Medulla oblongata (tissue), 1 donor: ENCODE measurements at regions not wholly inside any gene's neighbourhood (a gene's known extent, or its start where the extent isn't known, plus 50 kb on each side); places are given as distances from the start of the nearest gene placed in this dataset.
"Not testable (repeated sequence)": the region's sequence is repeated elsewhere in the genome, so short reads cannot be mapped to it uniquely, and the experiment has no call there.

ENCODE experiments used
- DNase-seq: peaks from one replicate; pipeline ENCODE4 v3.0.0-alpha.2; 2015; ENCODE audit errors: extremely low spot score

DNA sequence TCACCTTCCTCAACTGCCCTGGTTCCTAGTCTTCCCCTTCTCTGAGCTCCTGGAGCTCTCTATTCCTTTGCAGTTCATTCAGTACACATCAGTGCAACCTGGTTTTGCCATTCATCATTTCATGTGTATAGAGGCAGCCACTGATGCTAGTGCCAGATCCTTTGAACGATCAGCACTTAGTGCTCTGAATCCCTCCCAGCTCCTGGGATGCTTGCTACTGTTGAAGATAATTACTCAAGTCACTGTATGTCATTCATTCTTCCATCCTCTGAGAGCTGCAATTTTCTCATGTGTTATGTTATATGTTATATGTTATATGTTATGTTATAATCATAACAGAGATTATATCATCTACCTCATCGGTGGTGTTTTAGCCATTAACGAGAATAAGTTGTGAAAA is 98.5 kb upstream of the UXS1 start:
- DNase-seq = no peak

DNA sequence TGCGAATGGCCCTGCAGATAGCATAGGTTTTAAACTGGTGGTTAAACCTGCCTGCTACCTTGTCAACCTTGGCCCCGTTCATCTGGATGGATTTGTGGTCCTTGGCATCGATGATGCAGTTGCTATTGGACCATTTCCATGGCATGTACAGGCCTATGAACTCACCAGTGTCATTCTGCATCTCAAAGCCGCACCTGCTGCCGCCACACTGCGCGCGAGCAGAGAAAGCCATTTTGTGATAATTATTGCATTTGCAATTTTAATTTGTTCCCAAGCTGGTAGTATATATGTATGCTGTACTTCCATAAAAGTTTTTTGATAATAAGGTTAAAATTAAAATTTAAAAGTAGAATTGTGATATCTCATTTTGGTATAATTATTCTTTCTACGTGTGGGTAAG is 94.8 kb upstream of the UXS1 start:
- no peak for DNase-seq

DNA sequence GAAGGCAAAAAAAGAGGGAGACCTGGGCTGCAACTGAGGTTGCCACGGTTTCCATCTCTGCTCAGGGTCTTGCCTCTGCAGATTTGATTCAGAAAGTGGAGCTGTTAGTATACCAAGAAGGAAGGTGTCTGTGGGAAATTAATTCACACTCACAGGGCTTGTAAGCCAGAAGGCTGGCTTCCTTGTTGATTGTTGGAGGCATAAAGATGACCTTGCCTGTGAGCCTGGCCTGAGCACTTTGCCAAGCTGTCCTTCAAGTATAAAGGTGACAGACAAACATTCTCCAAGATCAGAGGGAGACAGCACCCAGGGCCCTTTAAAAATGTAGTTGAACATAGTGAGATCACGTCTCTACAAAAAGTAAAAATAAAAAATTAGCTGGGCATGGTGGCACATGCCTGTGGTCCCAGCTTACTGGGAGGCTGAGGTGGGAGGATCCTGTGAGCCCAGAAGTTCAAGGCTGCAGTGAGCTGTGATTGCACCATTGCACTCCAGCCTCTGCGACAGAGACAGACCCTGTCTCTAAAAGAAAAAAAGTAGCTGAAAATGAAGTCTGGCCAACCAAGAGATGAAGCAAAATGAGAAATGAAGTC is 91.2 kb upstream of the UXS1 start:
- no peak for DNase-seq

DNA sequence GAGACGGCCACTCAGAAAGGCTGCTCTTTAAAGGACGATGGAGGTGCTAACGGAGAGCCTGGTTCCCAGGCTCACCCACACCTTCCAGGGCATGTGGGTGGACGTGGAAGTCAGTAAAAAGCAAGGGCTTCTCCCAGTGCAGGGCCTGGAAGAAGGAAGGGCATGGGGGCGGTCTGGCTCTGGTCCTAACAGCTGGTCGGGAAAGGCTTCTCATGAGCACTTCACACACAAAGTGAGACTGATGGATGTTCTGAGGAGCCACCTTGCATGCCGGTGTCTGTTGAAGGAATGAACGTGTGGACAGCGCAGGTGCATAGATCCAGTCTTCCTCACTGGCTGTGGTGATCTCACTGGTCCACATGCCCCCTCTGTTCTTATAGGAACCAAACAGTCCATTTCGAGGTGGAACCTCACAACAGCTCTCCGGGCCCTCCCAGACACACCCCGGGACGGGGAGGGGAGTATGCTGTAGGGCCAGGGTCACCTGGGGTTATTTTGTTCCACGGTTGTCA is 90.6 kb upstream of the UXS1 start:
- no peak for DNase-seq

DNA sequence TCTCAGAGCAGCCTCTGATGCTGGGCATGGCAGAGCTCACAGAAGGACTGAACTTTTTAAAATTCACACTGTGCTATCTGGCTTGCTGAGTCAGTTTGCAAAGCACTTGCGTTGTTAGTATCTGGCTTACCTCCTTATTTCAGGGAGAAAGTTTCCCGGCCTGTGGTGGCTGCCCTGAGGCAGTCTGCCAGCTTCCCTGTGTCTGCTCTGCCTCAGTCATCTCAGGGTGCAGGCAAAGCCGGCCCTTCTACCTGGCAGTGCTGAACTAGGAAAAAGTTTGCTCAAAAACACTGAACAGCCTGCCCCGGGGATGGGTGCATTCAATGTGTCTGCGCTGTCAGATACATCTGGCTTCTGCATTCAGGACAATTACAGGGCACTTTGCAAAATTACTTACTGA is 90.2 kb upstream of the UXS1 start:
- DNase-seq = no peak

DNA sequence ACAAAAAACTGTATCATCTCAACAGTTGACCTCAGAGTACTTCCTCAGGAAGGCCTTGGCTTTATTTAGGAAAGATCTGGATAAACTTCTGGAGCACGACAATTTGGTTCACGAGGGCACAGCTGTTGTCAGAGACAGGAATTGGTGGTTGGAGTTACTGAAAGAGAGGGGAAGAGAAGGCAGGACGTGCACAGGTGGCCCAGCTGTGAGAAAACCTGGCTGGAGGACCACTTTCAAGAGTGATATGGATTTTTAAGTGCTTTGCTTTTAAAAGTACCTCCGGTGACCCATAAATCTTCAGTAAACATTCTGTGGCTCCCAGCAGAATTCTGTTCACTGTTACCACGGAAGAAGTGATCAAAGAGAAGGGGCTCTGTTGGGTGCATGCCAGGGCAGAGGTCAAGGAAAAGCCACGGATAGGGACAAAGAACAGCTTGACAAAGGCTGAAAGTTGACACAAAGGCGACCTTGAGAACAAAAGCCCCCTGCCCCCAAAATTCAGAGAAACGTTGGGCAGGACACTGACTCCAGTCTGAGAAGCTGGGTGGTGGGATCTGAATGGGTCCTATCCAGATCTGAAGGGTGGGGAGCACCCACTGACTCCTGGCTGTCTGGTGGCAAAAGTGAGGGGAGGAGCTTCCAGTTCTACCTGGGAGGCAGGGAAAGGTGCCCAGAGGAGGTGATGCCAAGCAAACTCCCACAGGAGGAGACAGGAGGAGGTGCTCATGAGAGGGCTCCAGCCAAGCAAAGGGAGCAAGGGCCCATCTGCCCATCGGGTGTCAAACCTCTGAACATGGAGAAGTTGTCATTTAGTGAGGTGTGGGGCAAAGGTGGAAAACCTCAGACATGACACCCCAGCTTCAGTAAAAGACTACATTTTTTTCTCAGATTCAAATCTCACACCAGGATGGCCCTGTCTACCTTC is 89.4 kb upstream of the UXS1 start:
- not testable (repeated sequence) for DNase-seq

DNA sequence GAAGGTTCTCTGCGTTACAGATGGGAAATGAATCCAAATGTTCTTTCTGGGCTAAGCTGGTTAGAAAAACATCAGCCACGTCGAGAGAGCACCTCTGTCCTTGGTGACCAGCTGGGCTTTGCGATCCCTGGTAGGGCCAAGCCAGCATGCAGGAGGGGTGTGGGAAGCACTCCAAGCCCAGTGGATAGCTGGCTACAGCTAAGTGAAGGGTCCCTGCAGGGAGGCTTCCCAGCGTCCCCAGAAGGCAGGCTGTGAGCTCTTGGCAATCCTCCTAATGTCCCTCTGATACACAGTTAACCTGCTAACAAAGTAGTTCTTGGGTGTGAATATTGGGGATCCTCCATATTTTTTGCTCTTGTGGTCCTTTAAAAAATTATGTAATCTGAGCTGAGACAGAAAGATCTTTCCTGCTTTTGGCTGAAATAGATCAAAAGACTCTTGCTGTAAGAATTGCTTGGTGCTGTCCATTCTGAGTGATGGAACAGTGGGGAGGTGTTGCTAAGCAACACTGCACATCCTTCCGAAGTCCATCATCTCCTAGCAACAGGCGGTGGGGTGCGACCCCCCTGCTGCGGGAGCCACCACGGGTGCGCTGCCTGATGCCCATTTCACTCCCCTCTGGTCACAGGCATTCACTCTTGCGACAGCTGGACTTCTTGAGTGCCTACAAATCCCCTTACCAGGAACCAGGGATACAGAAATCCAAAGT is 88.5 kb upstream of the UXS1 start:
- no peak for DNase-seq

DNA sequence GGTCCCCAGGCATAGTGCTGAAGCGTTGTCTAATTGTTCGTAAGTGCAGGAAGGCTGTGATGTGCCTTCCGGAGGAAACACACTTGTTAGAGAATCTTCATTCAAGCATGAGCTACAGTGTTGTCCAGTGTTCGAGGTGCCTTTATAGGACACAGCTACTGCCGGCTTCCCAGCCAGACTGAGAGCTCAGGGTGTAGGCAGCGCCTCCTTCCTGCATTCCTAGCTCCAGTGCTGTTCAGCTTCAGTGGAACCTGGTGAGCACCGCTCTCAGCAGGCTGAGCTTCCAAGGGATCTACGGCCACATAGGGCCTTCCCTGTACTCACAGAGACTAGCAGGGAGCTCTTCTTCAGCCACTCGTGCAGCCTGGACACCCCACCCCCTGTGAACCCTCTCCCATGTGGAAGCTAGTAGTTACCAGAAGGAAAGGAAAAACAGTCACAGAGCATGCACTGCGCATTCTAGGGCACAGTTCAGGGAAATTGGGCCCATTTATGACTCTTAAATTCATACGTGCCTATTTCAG is 87.9 kb upstream of the UXS1 start:
- not testable (repeated sequence) for DNase-seq

DNA sequence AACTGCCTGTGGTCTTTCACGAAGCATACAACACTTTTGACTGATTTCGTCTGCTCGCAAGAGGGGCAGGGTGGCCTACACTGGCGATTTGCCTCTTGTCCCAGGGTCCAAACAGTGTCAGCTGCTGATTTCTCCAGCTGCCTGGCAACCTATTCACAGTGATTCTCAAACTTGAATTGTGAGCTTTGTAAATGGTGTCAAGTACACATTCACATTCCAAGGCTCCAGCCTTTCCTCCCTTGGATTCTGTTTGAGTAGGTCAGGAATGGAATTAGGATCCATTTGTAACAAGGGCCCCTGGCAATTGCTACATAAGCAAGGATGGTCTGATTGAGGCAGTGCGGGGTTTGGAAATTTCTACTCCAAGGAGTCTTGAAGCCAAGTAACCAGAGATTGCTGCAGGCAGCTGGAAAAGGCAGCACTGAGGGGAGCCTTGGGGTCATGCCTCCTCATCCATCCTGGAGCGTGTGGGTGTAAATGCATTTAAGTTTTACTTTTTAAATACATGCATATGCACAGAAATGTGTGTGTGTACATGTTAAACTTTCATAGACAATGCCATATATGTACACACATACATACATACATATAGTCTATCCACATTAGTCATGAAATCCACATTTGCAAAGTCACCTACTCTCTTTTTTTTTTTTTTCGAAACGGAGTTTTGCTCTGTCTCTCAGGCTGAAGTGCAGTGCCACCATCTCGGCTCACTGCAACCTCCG is 86.8 kb upstream of the UXS1 start:
- DNase-seq = peak; percentile 22

DNA sequence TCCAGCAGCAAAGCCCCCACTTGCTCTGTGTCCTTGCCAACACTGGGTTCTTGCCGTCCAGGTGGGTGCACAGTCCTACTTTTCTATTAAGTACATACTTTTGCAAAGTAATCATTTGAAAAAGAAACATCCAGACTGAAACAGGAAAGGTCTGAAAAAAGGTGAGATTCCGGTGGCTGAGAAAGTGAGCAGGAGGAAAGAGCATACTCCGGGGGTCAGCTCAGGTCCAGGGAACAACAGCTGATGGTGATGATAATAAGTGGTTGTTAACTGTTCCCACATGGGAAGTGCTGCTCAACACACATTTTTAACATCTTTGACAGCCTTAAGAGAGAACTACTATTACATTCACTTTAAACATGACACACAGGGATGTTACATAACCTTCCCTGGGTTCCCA is 86.1 kb upstream of the UXS1 start:
- DNase-seq = no peak

DNA sequence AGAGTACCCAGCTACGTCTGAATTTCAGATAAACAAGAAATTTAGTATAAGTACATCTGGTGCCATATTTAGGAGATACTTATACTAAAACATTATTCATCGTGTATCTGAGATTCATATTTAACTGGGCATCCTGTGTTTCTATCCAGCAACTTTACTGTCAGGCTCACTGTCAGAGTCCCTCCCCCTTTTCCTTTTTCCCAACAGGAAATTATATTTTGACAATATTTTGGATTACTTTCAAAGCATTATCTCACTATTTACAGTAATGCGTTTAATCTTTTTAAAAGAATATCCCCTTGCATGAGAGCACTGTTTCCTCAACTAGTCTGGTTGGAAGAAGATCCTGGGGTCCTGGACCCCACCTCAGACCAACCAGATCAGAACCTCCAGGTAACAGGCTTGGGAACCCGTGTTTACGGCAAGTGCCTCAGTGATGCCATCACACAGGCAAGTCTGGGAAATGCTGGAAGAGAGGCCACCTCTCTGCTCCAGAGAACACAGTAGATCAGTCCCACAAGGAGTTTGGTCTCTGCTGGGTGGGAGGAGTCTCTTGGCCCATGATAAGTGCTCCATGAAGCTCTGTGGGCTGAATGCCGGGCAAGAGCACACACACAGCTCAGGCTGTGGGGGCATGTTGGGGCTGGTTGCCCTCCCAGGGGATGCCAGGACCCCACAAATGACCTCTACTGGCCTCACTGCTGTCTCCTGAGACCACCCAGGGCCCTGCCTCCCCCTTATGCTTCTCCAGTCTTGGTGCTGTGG is 84.2 kb upstream of the UXS1 start:
- no peak for DNase-seq

DNA sequence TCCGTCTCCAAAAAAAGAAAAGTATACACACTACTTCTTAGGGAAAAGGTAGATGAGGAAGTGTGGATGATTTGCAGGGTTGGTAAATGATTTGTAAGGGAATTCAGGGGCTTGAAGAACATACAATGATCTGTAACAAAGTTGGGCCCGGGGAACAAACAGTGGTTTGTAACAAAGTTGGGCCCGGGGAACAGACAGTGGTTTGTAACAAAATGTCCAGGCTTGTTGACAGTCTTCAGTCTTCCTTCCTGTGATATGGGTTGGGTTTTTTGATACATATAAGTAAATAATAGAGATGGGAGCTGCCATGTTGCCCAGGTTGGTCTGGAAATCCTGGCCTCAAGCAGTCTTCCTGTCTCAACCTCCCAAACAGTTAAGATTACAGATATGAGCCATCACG is 83.3 kb upstream of the UXS1 start:
- no peak for DNase-seq

DNA sequence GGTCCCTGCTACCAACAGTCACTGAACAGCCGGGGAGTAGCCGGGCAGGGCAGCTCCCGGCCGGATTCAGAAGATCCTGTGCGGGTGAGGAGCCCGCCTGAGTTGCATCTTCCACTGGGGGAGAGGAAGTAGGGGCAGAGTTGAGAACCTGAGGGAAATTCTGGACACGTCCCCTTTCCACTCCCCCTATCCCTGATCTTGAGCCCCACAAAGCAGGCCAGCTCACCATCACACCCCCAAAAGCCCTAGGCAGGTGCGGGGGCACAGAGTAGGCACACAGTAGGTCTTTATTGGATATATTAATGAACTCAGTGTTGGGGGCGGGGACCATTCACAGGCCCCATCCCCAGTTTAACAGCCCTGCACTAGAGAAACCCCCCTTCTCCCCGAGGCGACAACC is 81.9 kb upstream of the UXS1 start:
- no peak for DNase-seq

DNA sequence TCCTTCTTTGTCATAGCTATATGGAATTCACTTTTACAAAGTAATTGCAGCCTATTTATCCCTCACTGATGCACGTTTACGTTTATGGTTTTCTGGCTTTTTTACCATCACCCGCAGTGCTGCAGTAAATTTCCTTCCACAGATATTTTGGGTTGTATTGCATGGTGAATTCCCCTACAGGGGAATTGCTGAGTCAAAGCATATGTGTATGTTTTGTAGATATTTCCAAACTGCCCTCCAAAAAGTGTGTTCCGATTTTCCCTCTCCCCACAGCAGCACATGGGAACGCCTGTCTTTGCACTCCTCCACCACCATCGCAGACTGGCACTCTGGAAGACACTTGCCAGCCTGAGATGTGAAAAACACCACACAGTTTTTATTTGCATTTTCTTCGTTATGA is 80.6 kb upstream of the UXS1 start:
- no peak for DNase-seq

DNA sequence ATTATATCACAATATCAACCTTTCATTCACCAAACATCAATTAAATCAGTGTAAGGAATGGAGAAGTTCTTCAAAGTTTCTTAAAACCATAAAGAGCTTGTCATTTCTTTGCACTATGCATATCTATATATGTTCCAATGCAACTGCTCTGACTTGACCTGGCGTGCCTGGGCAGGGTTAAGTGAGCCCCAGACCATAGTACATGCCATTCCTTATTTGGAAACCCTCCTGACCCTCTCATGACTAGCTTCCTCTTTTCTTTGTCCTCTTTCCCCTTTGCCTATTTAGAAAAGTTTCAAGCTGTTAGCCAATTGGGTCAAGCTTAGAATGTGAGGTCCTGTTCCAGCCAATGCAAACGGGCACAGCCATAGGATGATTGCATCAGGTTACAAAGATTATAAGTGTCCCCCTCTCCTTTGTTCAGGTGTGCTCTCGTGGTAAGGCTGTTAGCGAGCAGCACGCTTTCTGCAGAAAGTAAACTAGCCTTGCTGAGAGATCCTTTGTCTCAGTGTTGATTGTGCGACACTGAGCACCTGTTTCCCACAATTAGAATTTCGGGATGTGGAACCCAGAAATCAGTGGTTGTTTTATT is 78.2 kb upstream of the UXS1 start:
- DNase-seq = no peak

DNA sequence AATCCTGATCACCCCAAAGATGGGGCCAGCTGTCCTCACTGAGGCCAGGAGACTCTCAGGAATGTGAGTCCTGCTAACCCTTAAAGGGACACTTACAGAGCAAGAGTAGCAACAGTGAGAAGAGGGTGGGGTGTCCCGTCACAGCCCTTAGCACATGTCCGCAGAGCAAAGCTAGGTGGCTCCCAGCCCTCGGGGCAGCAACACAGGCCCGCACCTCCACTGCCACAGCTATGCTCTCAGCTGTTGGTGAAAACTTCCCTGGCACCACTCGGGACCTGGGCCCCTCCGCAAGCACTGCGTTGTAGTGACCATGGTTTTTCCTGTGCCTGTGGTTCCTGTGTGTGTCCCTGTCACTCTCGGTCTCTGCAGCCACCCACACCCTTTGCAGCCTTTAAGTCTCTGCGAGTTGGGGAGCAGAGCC is 76.4 kb upstream of the UXS1 start:
- no peak for DNase-seq

DNA sequence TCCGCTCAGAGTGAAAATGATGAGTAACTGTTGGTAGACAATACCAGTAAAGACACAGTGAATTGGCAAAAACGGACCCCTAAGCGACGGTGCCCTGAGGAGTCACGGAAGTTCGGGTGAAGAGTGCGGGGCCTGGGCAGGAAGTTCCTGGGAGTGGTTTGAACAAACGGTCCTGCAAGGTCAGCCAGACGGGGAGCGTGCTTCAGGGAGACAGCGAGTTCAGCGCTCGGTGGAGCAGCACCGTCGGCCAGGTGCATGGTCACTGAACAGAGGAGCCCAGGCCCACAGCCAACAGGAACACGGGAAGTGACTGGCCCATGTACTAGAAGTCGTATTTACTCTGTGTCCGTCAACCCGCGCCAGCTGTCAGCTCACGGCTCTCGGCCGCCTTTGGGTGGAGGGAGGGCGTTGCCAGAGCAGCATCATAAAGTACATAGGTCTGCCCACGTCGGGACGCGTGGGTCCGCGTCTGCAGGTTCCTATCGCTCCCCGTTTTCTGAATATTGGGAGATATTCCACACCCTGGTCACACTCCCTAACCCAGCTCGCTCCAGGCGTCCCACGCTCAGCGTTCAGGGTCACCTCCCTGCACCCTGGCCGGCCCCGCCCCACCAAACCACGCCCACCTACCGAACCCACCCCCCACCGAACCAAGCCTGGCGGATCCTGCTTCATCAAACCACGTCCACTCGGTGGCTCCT is 75.6 kb upstream of the UXS1 start:
- DNase-seq = no peak

DNA sequence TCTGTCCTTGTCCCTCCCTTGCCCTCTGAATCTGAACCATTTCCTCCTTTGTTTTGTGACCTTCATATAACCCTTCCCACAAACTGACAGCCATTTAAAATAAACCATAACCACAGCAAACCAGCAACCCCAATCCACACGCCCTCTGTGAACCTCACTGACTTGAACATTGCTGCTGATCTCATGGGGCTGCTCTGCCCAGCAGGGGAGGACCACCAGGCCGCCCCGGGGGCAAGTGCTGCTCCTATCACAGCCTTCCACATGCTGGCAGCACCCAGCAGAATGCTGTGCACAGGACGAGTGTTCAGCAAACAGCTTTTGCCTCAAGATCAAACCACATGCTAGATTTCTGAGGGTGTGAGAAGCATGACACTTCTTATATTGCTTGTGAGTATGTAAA is 73.9 kb upstream of the UXS1 start:
- DNase-seq = no peak

DNA sequence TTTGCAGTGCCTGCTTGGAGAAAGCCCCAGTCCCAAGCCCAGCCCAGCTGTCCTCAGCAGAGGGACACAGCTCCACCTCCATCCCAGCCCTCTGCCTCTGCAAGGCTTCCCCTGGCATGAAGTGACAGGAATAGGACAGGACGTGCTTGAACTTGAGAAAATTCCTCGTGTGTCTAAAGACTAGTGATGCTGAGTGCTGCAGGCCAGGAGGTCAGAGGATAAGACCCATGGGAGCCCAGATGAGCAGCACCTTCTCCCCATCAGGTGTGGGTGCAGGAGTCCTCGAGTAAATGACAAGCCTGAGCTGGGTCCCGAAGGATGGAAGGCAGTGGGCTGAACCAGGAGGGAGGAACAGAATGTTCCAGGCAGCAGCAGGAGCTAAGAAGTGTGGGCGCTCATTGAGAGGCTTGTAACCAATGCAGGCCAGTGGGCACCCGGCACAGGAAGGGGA is 67.8 kb upstream of the UXS1 start:
- no peak for DNase-seq

DNA sequence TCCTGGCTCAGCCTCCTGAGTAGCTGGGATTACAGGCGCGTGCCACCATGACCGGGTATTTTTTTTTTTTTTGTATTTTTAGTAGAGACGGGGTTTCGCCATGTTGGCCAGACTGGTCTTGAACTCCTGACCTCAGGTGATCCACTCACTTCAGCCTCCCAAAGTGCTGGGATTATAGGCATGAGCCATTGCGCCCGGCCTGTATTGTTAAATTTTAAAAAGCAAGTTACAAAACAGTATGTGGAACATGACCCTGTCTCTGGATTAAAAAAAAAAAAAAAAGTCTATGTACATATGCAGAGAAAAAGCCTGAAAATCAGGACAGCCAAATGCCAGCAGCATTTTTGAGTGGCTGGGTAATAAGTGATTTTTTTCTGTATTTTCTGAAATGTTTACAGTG is 64.8 kb upstream of the UXS1 start:
- not testable (repeated sequence) for DNase-seq
